HepG2 (cell line): ENCODE measurements at regions not wholly inside any gene's neighbourhood (a gene's known extent, or its start where the extent isn't known, plus 50 kb on each side); places are given as distances from the start of the nearest gene placed in this dataset.

Source experiments
- BHLHE40 ChIP-seq: IDR thresholded peaks from 2 replicates; pipeline ENCODE4 v1.6.1; 2011; ENCODE audit warnings: low read length, improper control_type of control experiment
- ELF3 ChIP-seq: IDR thresholded peaks from 2 replicates; pipeline ENCODE4 v1.6.1; 2016; ENCODE audit warnings: missing genetic modification reagents, missing compliant biosample characterization
- FLYWCH1 ChIP-seq: sonication (generic); formaldehyde crosslinking; IDR thresholded peaks from 2 replicates; pipeline ENCODE4 v1.8.1; 2023; ENCODE audit warnings: mild to moderate bottlenecking, missing genetic modification reagents
- HNF4G ChIP-seq, 2 experiments: sonication (generic) in 1 of 2; formaldehyde crosslinking in 1 of 2; IDR thresholded peaks; 2 replicates each; pipeline versions ENCODE4 v1.4.0 to v1.6.1; 2011 to 2020; ENCODE audit warnings: borderline replicate concordance in 2 of 2, low read depth in 2 of 2, mild to moderate bottlenecking in 2 of 2, low read length in 1 of 2, missing genetic modification reagents in 1 of 2, moderate library complexity in 1 of 2
- JUNB ChIP-seq: sonication (generic); formaldehyde crosslinking; IDR thresholded peaks from 2 replicates; pipeline ENCODE4 v1.8.0; 2022; ENCODE audit warnings: missing genetic modification reagents, mild to moderate bottlenecking, borderline replicate concordance
- NFATC3 ChIP-seq: sonication (generic); formaldehyde crosslinking; IDR thresholded peaks from 2 replicates; pipeline ENCODE4 v1.5.1; 2020; ENCODE audit warnings: mild to moderate bottlenecking, missing genetic modification reagents
- NR2F6 ChIP-seq, 2 experiments: IDR thresholded peaks; 2 replicates each; pipeline ENCODE4 v1.6.1; 2016; ENCODE audit warnings: antibody characterized with exemption in 1 of 2, mild to moderate bottlenecking in 1 of 2
- PAF1 ChIP-seq: IDR thresholded peaks from 2 replicates; pipeline ENCODE4 v1.6.1; 2016; ENCODE audit warnings: missing genetic modification reagents, missing compliant biosample characterization
- RARG ChIP-seq: sonication (generic); formaldehyde crosslinking; IDR thresholded peaks from 2 replicates; pipeline ENCODE4 v1.4.0; 2020; ENCODE audit warnings: low read depth, mild to moderate bottlenecking, missing genetic modification reagents
- SNAPC2 ChIP-seq: sonication (generic); formaldehyde crosslinking; IDR thresholded peaks from 2 replicates; pipeline ENCODE4 v1.8.1; 2022; ENCODE audit warnings: mild to moderate bottlenecking, missing genetic modification reagents
- U2AF2 ChIP-seq: fragments of 200-400 bp; formaldehyde crosslinking; IDR thresholded peaks from 2 replicates; pipeline ENCODE4 v1.6.1; 2017; ENCODE audit warnings: low read depth, mild to moderate bottlenecking, low read length
- ZNF138 ChIP-seq: sonication (generic); formaldehyde crosslinking; IDR thresholded peaks from 2 replicates; pipeline ENCODE4 v1.5.0; 2020; ENCODE audit warnings: mild to moderate bottlenecking, low read depth, missing genetic modification reagents
- ZNF160 ChIP-seq: sonication (generic); formaldehyde crosslinking; IDR thresholded peaks from 2 replicates; pipeline ENCODE4 v1.8.0; 2022; ENCODE audit warnings: mild to moderate bottlenecking, inconsistent platforms, missing genetic modification reagents
- ZNF235 ChIP-seq: sonication (generic); formaldehyde crosslinking; IDR thresholded peaks from 2 replicates; pipeline ENCODE4 v1.8.1; 2023; ENCODE audit warnings: mild to moderate bottlenecking, missing genetic modification reagents, borderline replicate concordance
- ZNF724P ChIP-seq: sonication (generic); formaldehyde crosslinking; IDR thresholded peaks from 2 replicates; pipeline ENCODE4 v1.8.0; 2022; ENCODE audit warnings: missing genetic modification reagents, borderline replicate concordance
- ZNF747 ChIP-seq: sonication (generic); formaldehyde crosslinking; IDR thresholded peaks from 2 replicates; pipeline ENCODE4 v1.8.1; 2023; ENCODE audit warnings: missing genetic modification reagents, mild to moderate bottlenecking, borderline replicate concordance
- TF ChIP-seq, protein P1 (sequence below): sonication (generic); formaldehyde crosslinking; IDR thresholded peaks from 2 replicates; pipeline ENCODE4 v1.4.0; 2020; ENCODE audit warnings: low read depth, missing genetic modification reagents

DNA sequence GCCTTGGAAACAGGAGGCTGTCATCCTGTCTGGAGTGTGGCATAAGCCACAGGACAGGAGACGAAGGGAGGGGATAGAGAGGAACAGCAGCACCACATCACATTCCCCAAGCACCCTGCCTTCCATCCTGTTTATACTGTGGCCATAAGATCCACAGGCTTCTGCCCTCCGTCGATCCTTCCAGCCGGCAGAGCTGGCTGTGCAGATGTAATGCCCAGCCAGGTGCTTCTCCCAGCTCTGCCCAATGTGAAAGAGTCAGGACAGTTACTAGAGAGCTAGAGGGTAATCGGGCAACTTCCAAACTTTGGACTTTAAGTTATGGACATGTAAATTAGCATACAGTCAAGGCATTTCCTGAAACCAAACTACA is 368.4 kb downstream of the SOX9 start (continued):
- TF ChIP-seq ZNF747 (CRISPR knock-in tag) = no peak
- no peak for TF ChIP-seq RARG (CRISPR knock-in tag)
- TF ChIP-seq FLYWCH1 = no peak
- TF ChIP-seq ZNF724P (CRISPR knock-in tag) = no peak
- no peak for TF ChIP-seq PAF1
- no peak for TF ChIP-seq JUNB (CRISPR knock-in tag)
- TF ChIP-seq BHLHE40 = no peak
- no peak for TF ChIP-seq SNAPC2 (CRISPR knock-in tag)
- no peak for TF ChIP-seq ZNF235 (CRISPR knock-in tag)
- no peak for TF ChIP-seq NR2F6 (IDR thresholded peaks at IDR 0.05)
- peak; percentile 33; the same call in 1 of the 2 replicates for TF ChIP-seq NR2F6 (CRISPR knock-in tag; IDR thresholded peaks at IDR 0.05)
- no peak for TF ChIP-seq U2AF2
- no peak for TF ChIP-seq ZNF138 (CRISPR knock-in tag)
- TF ChIP-seq ELF3 (CRISPR knock-in tag) = peak; percentile 38; the same call in 1 of the 2 replicates
- TF ChIP-seq, protein P1, sequence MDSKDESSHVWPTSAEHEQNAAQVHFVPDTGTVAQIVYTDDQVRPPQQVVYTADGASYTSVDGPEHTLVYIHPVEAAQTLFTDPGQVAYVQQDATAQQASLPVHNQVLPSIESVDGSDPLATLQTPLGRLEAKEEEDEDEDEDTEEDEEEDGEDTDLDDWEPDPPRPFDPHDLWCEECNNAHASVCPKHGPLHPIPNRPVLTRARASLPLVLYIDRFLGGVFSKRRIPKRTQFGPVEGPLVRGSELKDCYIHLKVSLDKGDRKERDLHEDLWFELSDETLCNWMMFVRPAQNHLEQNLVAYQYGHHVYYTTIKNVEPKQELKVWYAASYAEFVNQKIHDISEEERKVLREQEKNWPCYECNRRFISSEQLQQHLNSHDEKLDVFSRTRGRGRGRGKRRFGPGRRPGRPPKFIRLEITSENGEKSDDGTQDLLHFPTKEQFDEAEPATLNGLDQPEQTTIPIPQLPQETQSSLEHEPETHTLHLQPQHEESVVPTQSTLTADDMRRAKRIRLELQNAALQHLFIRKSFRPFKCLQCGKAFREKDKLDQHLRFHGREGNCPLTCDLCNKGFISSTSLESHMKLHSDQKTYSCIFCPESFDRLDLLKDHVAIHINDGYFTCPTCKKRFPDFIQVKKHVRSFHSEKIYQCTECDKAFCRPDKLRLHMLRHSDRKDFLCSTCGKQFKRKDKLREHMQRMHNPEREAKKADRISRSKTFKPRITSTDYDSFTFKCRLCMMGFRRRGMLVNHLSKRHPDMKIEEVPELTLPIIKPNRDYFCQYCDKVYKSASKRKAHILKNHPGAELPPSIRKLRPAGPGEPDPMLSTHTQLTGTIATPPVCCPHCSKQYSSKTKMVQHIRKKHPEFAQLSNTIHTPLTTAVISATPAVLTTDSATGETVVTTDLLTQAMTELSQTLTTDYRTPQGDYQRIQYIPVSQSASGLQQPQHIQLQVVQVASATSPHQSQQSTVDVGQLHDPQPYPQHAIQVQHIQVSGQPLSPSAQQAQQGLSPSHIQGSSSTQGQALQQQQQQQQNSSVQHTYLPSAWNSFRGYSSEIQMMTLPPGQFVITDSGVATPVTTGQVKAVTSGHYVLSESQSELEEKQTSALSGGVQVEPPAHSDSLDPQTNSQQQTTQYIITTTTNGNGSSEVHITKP (CRISPR knock-in tag) = no peak
- no peak for TF ChIP-seq ZNF160 (CRISPR knock-in tag)
- TF ChIP-seq HNF4G (IDR thresholded peaks at IDR 0.05; ENCODE audit: borderline replicate concordance, low read depth, low read length) = peak; percentile 48; the same call in 1 of the 2 replicates
- no peak for TF ChIP-seq HNF4G (CRISPR knock-in tag; IDR thresholded peaks at IDR 0.05; ENCODE audit: borderline replicate concordance, low read depth)
- 0 out of 2 replicates have a peak, but pooled peaks have one; percentile 55 for TF ChIP-seq NFATC3 (CRISPR knock-in tag)
